Left hindlimb (tissue), 1 donor: ENCODE measurements at regions not wholly inside any gene's neighbourhood (a gene's known extent, or its start where the extent isn't known, plus 50 kb on each side); places are given as distances from the start of the nearest gene placed in this dataset.
"Not testable (repeated sequence)": the region's sequence is repeated elsewhere in the genome, so short reads cannot be mapped to it uniquely, and the experiment has no call there.

Source experiments
- DNase-seq: peaks from one replicate; pipeline ENCODE4 v3.0.0-alpha.2; 2018

DNA sequence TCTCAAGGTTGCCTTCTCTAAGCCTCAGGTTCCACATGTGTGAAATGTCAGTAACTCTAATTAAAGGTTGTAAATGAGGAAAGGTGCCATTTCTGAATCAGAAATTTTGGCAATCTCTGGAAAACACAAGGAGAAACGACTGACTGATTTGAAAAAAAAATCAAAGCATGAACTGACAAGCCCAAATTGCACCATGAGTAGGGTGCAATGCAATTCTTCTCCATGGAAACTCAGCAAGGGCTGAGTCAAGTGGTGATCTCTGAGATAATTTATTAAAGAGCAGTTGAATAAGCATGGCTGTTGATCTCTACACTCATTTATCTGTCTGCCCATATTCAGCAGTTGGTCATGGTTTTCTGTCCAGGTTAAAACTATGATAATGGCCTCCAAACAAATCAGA is 201.6 kb upstream of the CMC1 start:
- no peak for DNase-seq

DNA sequence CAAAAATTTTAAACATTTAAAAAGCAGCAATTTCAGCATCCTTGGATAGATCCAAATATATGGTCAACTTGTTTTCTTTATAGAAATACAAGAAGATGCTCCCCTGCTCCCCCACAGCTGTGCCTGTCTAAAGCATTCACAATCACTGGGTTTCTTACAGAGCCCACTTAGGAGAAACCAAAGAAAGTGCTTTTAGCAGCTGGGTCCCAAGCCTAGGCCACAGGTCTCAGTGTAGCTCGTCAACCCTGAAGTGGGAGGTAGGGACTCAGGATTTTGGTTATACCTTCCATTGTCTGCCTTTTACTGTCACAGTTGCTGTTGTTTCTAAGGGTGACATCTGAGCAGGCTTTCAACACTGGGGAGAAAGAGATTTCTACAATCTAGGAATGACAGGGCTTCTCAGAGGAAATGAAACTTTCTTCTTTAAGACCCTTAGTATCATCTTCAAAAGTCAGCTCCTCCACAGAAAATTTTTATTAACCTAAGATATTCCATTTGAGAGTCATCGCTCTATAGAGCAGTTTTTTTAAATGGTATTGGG is 199.3 kb upstream of the CMC1 start:
- no peak for DNase-seq

DNA sequence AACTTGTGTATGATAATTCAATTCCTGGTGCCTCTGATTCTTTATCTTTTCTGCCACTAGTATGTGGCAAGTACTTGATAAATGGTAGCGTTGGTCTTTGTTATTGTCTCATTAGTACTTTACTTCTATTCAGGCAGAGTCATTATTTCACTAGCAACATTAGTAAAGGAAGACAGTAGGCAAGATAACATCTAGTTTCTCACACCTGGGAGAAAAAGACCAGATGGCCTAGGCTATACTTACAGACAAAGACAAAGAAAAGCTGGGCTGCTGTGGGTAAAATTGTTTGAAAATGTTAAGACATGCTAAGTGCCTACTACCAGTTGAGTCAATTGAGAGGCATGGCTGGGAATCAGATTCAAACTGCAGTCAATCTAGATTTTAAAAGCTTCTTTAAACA is 198.7 kb upstream of the CMC1 start:
- DNase-seq, result no peak

GRCh38 chr3:28050120-28050519 is 191.3 kb upstream of the CMC1 start:
- DNase-seq, result no peak

- DNase-seq, result no peak
These were observed 190.5 kb upstream of the CMC1 start for GRCh38 chr3:28050885-28051284.

GRCh38 chr3:28053759-28054158 is 187.7 kb upstream of the CMC1 start:
- DNase-seq, result no peak

DNA sequence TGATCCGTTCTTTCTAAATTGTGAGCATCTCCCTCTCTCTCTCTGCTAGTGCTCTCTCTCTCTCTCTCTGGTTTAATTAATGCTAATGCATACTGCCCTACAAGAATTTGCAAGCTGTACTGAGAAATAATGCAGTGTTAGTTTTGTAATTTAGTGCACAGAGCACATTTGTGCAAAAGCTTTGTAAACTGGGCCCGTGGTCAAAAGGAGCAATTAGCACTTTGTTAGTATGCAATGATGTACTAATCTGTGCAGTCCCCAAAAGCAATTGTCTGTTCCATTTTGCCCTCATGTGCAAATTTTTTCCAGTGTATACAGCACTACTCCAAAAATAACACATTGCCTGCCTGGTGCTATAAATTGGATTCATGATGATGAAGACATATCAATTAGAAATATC is 184.6 kb upstream of the CMC1 start:
- DNase-seq, result no peak

DNA sequence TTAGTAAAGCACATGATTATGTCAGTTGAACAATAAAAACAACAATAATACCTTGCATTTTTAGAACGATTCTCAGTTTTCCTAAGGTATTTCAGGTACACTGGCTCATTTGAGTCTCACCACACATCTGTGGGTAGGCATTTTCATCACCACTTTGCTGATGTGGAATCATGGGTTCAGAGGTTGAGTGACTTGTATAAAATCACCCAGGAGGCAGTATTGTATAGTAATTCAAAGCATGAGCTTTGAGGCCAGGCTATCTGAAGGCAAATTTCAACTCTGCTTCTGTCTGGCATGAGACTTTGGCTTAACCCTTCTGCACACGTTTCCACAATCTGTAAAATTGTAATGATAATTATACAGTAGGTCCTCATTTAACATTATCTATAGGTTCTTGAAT is 183.9 kb upstream of the CMC1 start:
- no peak for DNase-seq

GRCh38 chr3:28059199-28059598 is 182.2 kb upstream of the CMC1 start:
- not testable (repeated sequence) for DNase-seq

DNA sequence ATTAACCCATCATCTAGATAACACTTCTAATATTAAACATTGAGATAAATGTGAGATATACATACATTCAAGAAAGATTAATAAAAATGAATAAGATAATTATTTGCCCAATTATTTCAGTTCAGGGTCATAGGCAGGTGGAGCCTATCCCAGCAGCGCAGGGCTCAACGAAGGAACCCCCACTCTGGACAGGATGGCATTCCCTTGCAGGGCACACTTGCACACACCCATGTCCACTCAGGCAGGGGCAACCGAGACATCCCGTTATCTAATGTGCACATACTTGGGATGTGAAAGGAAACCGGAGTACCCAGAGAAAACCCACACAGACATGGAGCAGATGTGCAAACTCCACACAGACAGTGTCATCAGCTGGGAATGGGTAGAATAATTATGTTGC is 175.4 kb upstream of the CMC1 start:
- DNase-seq, result no peak

GRCh38 chr3:28067014-28067413 is 174.4 kb upstream of the CMC1 start:
- no peak for DNase-seq

DNA sequence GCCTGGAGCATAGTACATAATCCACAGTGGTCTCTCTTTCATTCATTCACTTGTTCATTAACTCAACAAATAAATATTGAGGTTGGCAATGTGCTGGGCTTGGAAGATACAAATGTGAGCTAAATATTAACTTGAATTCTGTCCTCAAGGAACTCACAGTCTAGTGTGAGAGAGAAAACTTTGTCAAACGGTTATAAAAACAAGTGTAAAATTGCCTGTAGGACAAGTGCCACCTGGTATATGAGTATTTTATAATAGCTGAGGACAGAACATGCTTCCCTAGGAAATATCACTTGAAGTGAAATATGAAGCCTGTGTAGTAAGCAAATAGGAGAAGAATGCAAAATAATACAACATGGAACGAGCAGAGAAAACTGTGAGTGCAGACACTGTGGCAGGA is 173.1 kb upstream of the CMC1 start:
- no peak for DNase-seq

GRCh38 chr3:28069438-28069837 is 172.0 kb upstream of the CMC1 start:
- DNase-seq, result no peak

GRCh38 chr3:28076246-28076645 is 165.2 kb upstream of the CMC1 start:
- no peak for DNase-seq

- DNase-seq, result no peak
These were observed 163.8 kb upstream of the CMC1 start for GRCh38 chr3:28077572-28077971.

DNA sequence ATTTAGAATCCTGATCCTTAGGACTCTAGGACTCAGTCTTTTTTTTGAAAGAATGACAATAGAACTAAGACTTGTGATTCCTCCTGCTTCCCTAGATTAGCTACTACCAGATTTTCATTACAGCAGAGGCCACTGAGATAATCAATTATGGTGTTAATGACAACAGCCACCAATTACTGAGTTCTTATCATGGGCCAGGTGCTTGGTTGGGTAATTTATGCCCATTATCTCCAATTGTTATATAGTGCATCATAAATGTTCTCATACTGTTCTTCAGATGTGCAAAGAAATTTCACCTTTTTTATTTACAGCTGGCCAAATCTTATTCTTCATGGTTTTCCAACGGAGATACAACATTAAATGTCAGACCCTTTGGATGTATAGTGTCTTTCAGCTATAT is 162.9 kb upstream of the CMC1 start:
- DNase-seq, result no peak

GRCh38 chr3:28080716-28081115 is 160.7 kb upstream of the CMC1 start:
- DNase-seq, result no peak

GRCh38 chr3:28081533-28081947 is 159.9 kb upstream of the CMC1 start:
- no peak for DNase-seq

GRCh38 chr3:28087591-28087990 is 153.8 kb upstream of the CMC1 start:
- no peak for DNase-seq

DNA sequence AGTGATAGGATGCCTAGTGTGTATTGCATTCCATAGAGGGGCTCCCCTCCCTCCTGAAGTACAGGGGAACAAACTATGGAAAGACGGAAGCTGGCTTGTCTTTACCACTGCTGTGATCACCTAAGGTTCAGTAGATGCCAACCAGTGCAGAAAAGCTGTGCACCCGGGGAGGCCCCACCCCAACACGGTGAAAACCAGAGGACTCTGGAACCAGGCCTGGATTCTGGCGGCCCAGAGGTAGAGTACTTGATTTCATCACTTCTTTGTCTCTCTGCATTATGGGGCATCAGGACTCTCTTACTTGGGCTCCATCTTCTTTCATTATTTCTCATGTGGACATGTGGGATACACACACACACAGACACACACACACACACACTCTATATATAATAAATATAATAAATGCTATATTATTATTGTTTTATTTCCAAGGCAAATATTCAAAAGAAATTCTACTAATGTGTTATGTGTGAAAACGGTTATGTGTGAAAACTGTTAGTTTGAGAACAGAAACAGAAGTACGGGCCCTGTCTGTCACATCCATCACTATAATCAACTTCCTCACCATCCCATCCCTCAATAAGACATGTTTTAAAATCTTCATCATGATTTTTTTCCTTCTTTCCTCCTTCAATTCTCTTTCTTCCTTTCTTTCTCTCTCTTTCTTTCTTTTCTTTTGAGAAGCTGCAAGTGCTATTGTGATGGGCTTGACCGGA is 152.4 kb upstream of the CMC1 start:
- no peak for DNase-seq

GRCh38 chr3:28089527-28089897 is 151.9 kb upstream of the CMC1 start:
- DNase-seq, result no peak

DNA sequence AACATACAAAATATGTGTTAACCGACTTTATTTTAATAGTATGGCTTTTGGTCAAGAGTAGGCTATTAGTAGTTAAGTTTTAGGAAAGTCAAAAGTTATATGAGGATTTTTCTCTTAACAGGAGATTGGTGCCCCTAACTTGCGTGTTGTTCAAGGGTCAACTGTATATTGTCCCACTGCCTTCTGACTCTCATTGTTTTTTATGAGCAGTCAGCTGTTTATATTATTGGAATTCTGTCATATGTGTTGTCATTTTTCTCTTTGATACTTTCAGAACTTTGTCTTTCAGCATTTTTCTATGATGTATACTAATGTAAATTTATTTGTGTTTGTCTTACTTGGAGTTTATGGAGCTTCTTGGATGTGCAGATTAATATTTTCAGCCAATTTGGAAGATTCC is 142.1 kb upstream of the CMC1 start:
- DNase-seq, result no peak

DNA sequence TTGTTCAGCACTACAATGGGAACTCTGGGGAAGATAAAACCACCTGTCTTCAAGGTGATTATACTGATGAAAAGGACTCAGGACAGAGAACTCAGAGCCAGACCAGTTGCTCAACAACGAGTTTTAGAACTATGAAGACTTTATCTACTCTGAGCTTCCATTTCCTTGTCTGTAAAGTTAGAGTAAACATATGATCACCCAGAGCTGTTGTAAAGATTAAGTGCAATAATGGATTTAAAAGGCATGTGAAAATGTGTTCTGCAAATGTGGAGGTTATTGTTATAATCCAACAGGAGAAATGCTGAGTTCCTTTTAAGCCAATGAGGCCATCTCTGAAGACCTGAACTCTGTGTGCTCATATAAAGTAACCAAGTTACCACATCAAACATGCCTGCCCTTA is 139.7 kb upstream of the CMC1 start:
- no peak for DNase-seq

DNA sequence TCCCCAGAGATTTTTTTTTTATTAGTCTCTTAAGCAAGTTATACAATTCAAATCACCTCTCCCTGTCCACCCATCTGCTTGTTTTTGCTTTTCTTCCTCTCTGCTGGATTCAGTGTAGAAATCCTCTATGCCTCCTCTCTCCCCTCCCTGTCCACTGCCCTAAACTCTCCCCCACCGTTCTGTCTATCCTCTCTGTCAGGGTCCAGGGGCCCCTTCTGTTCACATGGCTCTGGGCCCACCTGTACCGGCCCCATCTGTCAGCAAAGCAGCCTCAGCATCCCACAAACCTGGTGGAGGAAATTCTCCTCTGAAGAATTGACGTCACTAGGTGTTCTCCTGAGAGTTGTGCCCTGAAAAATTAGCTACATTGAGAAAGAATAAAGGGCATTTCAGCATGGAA is 137.6 kb upstream of the CMC1 start:
- DNase-seq, result no peak

- DNase-seq, result no peak
These were observed 136.4 kb upstream of the CMC1 start for GRCh38 chr3:28104896-28105534.
